K562 (cell line): ENCODE measurements at regions not wholly inside any gene's neighbourhood (a gene's known extent, or its start where the extent isn't known, plus 50 kb on each side); places are given as distances from the start of the nearest gene placed in this dataset.

ENCODE experiments used
- REST ChIP-seq, 2 experiments: fragments of 450-650 bp; formaldehyde crosslinking in 1 of 2; IDR thresholded peaks; 2 replicates each; pipeline versions ENCODE4 v1.4.0 to v1.6.1; 2014 to 2020; ENCODE audit warnings: mild to moderate bottlenecking in 2 of 2, borderline replicate concordance in 1 of 2, low read depth in 1 of 2
- SIN3B ChIP-seq: fragments of 450-650 bp; IDR thresholded peaks from 2 replicates; pipeline ENCODE4 v1.6.1; 2017; ENCODE audit warnings: low read depth, mild to moderate bottlenecking, moderate library complexity
- ZNF830 ChIP-seq: fragments of 250-450 bp; sonication (Bioruptor Pico); IDR thresholded peaks from 2 replicates; pipeline ENCODE4 v1.5.0; 2021; ENCODE audit warnings: mild to moderate bottlenecking

GRCh38 chr5:73344835-73345234 lies 103.7 kb downstream of the FOXD1 start (continued):
- peak; percentile 32 for TF ChIP-seq REST (IDR thresholded peaks at IDR 0.05; ENCODE audit: borderline replicate concordance)
- no peak for TF ChIP-seq REST (CRISPR knock-in tag; IDR thresholded peaks at IDR 0.05; ENCODE audit: low read depth)
- no peak for TF ChIP-seq SIN3B
- no peak for TF ChIP-seq ZNF830 (CRISPR knock-in tag)
- TF ChIP-seq, all 486 proteins: peak for 1
